Right lobe of liver (tissue), 6 donors: ENCODE measurements at regions not wholly inside any gene's neighbourhood (a gene's known extent, or its start where the extent isn't known, plus 50 kb on each side); places are given as distances from the start of the nearest gene placed in this dataset.
A peak's percentile ranks its signal among the peaks of the same experiment; 100 is the strongest.

Source experiments
- ATAC-seq, 4 donors: fragments of 200-7000 bp; cut with Tn5 transposase; one replicate each; pipeline ENCODE4 v1.9.1; 2020; ENCODE audit warnings: mild to moderate bottlenecking in 4 of 4, moderate library complexity in 4 of 4
- DNase-seq, 3 donors: peaks; one replicate each; pipeline ENCODE4 v3.0.0-alpha.2; 2020
- H3K27ac ChIP-seq, 3 donors: fragments of 200-600 bp; one replicate each; pipeline ENCODE4 v1.8.0; 2022
- H3K27me3 ChIP-seq, 2 donors: fragments of 200-600 bp; one replicate each; pipeline ENCODE4 v1.8.0; 2022
- H3K36me3 ChIP-seq, 4 donors: fragments of 200-600 bp; sonication (generic) in 1 of 4; one replicate each; pipeline versions ENCODE4 v1.5.1 to v1.8.0; 2017 to 2022; ENCODE audit warnings: control low read depth in 1 of 4
- H3K4me1 ChIP-seq, 4 donors: fragments of 200-600 bp; sonication (generic) in 1 of 4; one replicate each; pipeline versions ENCODE4 v1.5.1 to v1.8.0; 2017 to 2022; ENCODE audit warnings: control low read depth in 1 of 4
- H3K4me3 ChIP-seq, 3 donors: fragments of 200-600 bp; one replicate each; pipeline ENCODE4 v1.8.0; 2022
- H3K9me3 ChIP-seq, 4 donors: fragments of 200-600 bp; sonication (generic) in 1 of 4; one replicate each; pipeline versions ENCODE4 v1.5.1 to v1.8.0; 2017 to 2022; ENCODE audit warnings: control low read depth in 1 of 4
- POLR2A ChIP-seq: fragments of 450-650 bp; IDR thresholded peaks from one replicate; pipeline ENCODE4 v1.6.1; 2017; ENCODE audit warnings: antibody characterized with exemption, mild to moderate bottlenecking
- WGBS: methylation state at CpG from one replicate; pipeline ENCODE4 v1.1.6; 2018; ENCODE audit warnings: low coverage, low lambda C conversion rate; ENCODE audit not compliant: insufficient coverage; ENCODE audit errors: missing lambda C conversion rate; 5-methylcytosine and 5-hydroxymethylcytosine counted together
- intact Hi-C, 2 donors: fragments of 100-400 bp; cut with DNase I; formaldehyde crosslinking; loops; one replicate each; pipeline versions ENCODE4 v1.11.2 to v1.14.1; 2022
- TF ChIP-seq, protein P1 (sequence below), 4 donors: fragments of 200-600 bp in 3 of 4; fragments of 450-650 bp in 1 of 4; IDR thresholded peaks; one replicate each; pipeline versions ENCODE4 v1.5.1 to v1.8.0; 2016 to 2022; ENCODE audit warnings: antibody characterized with exemption in 4 of 4, mild to moderate bottlenecking in 2 of 4
- donor health status: DM: no; HTN: yes; CAD: no.
- donor health status: DM: no; HTN: no; CAD: no.
- donor health status: DM: no; HTN: no; CAD: no.
- donor health status: DM: no; HTN: yes; CAD: no.
- donor health status: DM: no; HTN: yes; CAD: no.

DNA sequence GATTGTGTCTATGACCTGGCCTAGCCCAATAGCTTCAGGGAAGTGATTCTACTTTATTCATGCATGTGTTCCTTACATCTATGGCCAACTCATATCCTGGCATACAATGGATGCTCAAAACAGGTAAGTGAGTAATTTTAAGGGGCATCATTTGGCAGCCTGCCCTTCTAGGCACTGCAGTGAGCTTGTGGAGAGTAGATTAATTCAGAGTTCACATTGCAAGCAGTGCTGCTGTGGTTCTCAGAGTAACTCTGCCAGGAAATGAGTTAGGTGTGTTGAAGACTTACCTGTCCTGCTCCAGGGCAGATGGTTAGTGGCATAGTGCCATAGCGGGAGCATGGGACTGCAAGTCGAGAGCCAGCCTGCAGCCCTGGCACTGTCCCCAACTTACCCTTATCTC is 158.0 kb downstream of the SCP2D1 start:
- intact Hi-C loops: no loop called here
- DNase-seq: no peak
- WGBS: no CpG with 5 or more reads among the region's 2 CpGs
- Histone ChIP-seq H3K4me1 (no peaks in the 10 kb centered on the region), H3K9me3 (no peaks in the 10 kb centered on the region), H3K36me3 (no peaks in the 10 kb centered on the region), H3K27ac (no peak overlapping the region), H3K27me3 (no peaks in the 10 kb centered on the region), H3K4me3 (no peak overlapping the region)
- no peak for ATAC-seq
- TF ChIP-seq POLR2A: no peak
- TF ChIP-seq, protein P1, sequence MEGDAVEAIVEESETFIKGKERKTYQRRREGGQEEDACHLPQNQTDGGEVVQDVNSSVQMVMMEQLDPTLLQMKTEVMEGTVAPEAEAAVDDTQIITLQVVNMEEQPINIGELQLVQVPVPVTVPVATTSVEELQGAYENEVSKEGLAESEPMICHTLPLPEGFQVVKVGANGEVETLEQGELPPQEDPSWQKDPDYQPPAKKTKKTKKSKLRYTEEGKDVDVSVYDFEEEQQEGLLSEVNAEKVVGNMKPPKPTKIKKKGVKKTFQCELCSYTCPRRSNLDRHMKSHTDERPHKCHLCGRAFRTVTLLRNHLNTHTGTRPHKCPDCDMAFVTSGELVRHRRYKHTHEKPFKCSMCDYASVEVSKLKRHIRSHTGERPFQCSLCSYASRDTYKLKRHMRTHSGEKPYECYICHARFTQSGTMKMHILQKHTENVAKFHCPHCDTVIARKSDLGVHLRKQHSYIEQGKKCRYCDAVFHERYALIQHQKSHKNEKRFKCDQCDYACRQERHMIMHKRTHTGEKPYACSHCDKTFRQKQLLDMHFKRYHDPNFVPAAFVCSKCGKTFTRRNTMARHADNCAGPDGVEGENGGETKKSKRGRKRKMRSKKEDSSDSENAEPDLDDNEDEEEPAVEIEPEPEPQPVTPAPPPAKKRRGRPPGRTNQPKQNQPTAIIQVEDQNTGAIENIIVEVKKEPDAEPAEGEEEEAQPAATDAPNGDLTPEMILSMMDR (IDR thresholded peaks at IDR 0.05): no peak

DNA sequence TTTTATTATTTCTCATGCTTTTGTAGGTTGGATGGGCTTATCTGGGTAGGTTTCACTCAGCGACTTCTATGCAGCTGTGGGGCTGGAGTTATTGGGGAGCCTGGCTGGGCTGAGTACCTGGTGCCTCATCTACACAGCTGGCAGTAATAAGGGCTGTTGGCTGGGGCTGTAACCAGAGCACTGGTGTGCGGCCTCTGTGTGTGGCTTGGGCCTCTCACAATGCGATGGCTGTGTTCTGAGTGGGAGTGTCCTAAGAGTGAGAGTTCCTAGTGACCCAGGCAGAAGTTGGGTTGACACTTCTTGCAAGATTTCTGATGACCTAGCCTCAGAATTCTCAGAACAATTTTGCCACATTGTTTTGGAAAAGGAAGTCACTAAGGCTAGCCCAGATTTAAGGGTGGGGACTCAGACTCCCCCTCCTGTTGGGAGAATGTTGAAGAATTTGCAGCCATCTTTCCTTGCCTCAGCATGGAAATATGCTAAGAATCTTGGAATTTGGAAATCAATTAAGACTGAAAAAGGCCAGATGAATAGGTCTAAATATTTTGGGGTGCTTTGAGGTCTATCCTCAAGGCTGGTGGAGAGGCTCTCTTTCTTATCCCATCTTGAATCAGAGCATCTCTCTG is 158.8 kb downstream of the SCP2D1 start:
- ATAC-seq: no peak
- Histone ChIP-seq H3K27me3 (no peaks in the 10 kb centered on the region), H3K36me3 (no peaks in the 10 kb centered on the region), H3K9me3 (no peaks in the 10 kb centered on the region), H3K4me3 (no peak overlapping the region), H3K27ac (no peak overlapping the region), H3K4me1 (no peaks in the 10 kb centered on the region)
- TF ChIP-seq POLR2A: no peak
- TF ChIP-seq, protein P1 (IDR thresholded peaks at IDR 0.05): no peak
- intact Hi-C loops: no loop called here
- WGBS: 100% methylated on average over 1 of the region's 3 CpGs
- DNase-seq: peak in 1 of 3 donors; percentile 1

DNA sequence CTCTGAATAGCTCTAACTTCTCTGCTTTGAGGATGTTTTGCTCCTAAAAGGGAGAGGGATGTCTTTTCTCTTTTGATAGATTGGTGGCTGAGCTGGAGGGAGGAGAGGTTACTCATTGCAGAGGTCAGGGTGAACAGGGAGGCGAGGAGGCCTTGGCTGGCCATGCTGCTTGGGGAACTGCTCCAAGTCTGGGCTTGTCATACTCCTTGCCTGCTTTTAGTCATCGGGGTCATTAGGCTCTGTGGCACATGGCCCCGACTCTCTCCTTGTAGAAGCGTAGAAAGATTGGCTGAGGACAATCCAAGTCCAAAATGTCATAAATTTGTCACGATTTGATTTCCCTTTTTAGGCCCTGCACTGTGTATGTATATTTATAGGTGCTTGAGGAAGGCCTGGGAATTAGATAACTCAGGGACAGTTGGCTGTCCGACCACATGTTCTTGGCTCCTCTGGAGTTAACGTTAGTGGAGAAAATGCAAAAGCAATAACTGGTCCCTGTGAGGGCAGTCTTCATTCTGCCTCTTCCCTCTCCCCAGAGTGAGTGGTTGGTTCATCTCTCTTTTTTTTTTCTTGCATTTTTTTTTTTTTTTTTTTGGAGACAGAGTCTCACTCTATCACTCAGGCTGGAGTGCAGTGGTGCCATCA is 160.1 kb downstream of the SCP2D1 start:
- H3K4me3 ChIP-seq: no peak overlapping the region
- WGBS: 31% methylated on average over 4 of the region's 7 CpGs
- intact Hi-C loops: no loop called here
- no peak overlapping the region for H3K27ac ChIP-seq
- H3K4me1 ChIP-seq: no peaks in the 10 kb centered on the region
- DNase-seq (no peak), ATAC-seq (peak; percentile 23 to 50 (median 40))
- no peaks in the 10 kb centered on the region for H3K27me3 ChIP-seq
- H3K36me3 ChIP-seq: no peaks in the 10 kb centered on the region
- no peak for TF ChIP-seq POLR2A
- TF ChIP-seq, protein P1 (IDR thresholded peaks at IDR 0.05): no peak
- no peaks in the 10 kb centered on the region for H3K9me3 ChIP-seq

DNA sequence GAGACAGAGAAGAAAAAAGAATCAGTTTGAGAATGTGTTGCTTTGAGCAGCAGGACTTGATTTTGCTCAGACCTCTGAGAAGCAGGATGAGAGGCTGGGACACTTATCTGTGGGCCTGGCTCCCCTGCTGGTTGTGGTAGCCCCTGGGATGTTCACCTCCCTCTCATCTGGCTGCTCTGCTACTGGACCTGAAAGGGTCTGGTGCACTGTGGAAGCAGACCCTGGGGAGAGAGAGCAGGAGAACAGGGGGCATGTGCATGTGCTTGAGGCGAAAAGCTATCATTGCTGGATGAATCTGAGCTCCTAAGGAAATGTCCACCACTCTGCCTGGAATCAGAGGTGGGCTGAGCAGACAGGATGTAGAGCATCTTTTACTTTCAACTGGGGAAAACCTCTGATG is 161.1 kb downstream of the SCP2D1 start:
- H3K9me3 ChIP-seq: no peaks in the 10 kb centered on the region
- 60% methylated on average over 1 of the region's 1 CpG for WGBS
- no peak overlapping the region for H3K27ac ChIP-seq
- no peaks in the 10 kb centered on the region for H3K4me1 ChIP-seq
- no peaks in the 10 kb centered on the region for H3K27me3 ChIP-seq
- DNase-seq (no peak), ATAC-seq (no peak)
- no peak overlapping the region for H3K4me3 ChIP-seq
- intact Hi-C loops: no loop called here
- TF ChIP-seq, protein P1 (IDR thresholded peaks at IDR 0.05): no peak
- TF ChIP-seq POLR2A: no peak
- H3K36me3 ChIP-seq: no peaks in the 10 kb centered on the region
